ENCODE measurements at regions not wholly inside any gene's neighbourhood (a gene's known extent, or its start where the extent isn't known, plus 50 kb on each side); places are given as distances from the start of the nearest gene placed in this dataset.

DNA sequence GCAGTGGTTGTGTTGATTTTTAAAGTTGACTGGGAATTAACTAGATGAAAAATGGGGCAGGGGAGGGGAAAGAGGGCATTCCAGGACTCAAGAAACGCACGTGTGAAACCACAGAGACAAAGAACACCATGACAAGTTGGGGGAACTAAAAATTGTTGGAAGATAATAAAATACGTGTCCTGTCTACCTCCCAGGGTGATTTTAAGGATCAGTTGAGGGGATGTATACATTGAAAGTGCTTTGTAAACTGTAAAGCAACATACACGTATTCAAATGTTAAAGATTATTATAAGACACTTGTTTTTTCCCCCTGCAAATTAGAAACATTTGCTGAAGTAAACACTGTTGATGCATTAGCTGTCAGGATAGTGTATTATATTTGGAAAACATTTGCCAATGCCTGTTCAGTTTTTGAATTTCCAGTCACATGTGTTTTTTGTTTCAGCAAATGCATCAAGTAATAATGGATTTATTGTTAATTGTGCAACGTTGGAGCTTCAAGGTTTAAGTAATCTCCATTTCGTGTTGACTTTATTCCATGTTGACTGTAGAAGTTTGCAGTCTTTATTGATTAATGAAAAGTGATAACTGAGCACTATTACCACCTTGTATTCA lies 412.7 kb downstream of the ACTL7B start:
- TF ChIP-seq, protein P1, sequence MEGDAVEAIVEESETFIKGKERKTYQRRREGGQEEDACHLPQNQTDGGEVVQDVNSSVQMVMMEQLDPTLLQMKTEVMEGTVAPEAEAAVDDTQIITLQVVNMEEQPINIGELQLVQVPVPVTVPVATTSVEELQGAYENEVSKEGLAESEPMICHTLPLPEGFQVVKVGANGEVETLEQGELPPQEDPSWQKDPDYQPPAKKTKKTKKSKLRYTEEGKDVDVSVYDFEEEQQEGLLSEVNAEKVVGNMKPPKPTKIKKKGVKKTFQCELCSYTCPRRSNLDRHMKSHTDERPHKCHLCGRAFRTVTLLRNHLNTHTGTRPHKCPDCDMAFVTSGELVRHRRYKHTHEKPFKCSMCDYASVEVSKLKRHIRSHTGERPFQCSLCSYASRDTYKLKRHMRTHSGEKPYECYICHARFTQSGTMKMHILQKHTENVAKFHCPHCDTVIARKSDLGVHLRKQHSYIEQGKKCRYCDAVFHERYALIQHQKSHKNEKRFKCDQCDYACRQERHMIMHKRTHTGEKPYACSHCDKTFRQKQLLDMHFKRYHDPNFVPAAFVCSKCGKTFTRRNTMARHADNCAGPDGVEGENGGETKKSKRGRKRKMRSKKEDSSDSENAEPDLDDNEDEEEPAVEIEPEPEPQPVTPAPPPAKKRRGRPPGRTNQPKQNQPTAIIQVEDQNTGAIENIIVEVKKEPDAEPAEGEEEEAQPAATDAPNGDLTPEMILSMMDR (IDR thresholded peaks at IDR 0.05; ENCODE audit: low read length) = no peak
- TF ChIP-seq EZH2 (IDR thresholded peaks at IDR 0.05; ENCODE audit: borderline replicate concordance, low read length) = no peak

Measured in OCI-LY1 (cell line).